NOMO-1 treated with DMSO at 0.1 percent for 48 hours (cell line): ENCODE measurements at regions not wholly inside any gene's neighbourhood (a gene's known extent, or its start where the extent isn't known, plus 50 kb on each side); places are given as distances from the start of the nearest gene placed in this dataset.

ENCODE experiments used
- DNase-seq: peaks from one replicate; lab custom pipeline; 2025; ENCODE audit not compliant: unreplicated experiment; lab: John Stamatoyannopoulos, UW

- no peak for DNase-seq
Observed at GRCh38 chr13:50189450-50189849, 174.2 kb downstream of the KCNRG start.

- no peak for DNase-seq
Observed at GRCh38 chr13:50191004-50191403, 175.8 kb downstream of the KCNRG start.

GRCh38 chr13:50192272-50192813 lies 177.1 kb downstream of the KCNRG start:
- DNase-seq = no peak

- no peak for DNase-seq
Observed at GRCh38 chr13:50195045-50195444, 179.8 kb downstream of the KCNRG start.

GRCh38 chr13:50196118-50196517 lies 180.9 kb downstream of the KCNRG start:
- DNase-seq = no peak

- no peak for DNase-seq
Observed at GRCh38 chr13:50197705-50198104, 182.5 kb downstream of the KCNRG start.

- peak; percentile 77 for DNase-seq
Observed at GRCh38 chr13:50198508-50198907, 183.3 kb downstream of the KCNRG start.

GRCh38 chr13:50200569-50200968 lies 185.3 kb downstream of the KCNRG start:
- DNase-seq = no peak

GRCh38 chr13:50200988-50201387 lies 185.7 kb downstream of the KCNRG start:
- DNase-seq = no peak

GRCh38 chr13:50202485-50202884 lies 187.2 kb downstream of the KCNRG start:
- no peak for DNase-seq

- DNase-seq = no peak
Observed at GRCh38 chr13:50203256-50203941, 188.2 kb downstream of the KCNRG start.

GRCh38 chr13:50205581-50205980 lies 190.3 kb downstream of the KCNRG start:
- DNase-seq = no peak

GRCh38 chr13:50208826-50209335 lies 193.6 kb downstream of the KCNRG start:
- peak; percentile 89 for DNase-seq

- peak; percentile 52 for DNase-seq
Observed at GRCh38 chr13:50209631-50210030, 194.4 kb downstream of the KCNRG start.

- no peak for DNase-seq
Observed at GRCh38 chr13:50213526-50213925, 198.3 kb downstream of the KCNRG start.

GRCh38 chr13:50214514-50214913 lies 199.3 kb downstream of the KCNRG start:
- no peak for DNase-seq

- DNase-seq = no peak
Observed at GRCh38 chr13:50215399-50215798, 200.2 kb downstream of the KCNRG start.

- no peak for DNase-seq
Observed at GRCh38 chr13:50219743-50220142, 204.5 kb downstream of the KCNRG start.

- peak; percentile 66 for DNase-seq
Observed at GRCh38 chr13:50220938-50221337, 205.7 kb downstream of the KCNRG start.

GRCh38 chr13:50222569-50223332 lies 207.5 kb downstream of the KCNRG start:
- DNase-seq = peak; percentile 91

- peak; percentile 46 for DNase-seq
Observed at GRCh38 chr13:50224534-50224933, 209.3 kb downstream of the KCNRG start.
